ENCODE measurements at regions not wholly inside any gene's neighbourhood (a gene's known extent, or its start where the extent isn't known, plus 50 kb on each side); places are given as distances from the start of the nearest gene placed in this dataset.
"Not testable (repeated sequence)": the region's sequence is repeated elsewhere in the genome, so short reads cannot be mapped to it uniquely, and the experiment has no call there.

GRCh38 chr2:17058772-17059402 lies 393.3 kb upstream of the CYRIA start:
- DNase-seq, result peak in 1 of 2 experiments; percentile 33

- no peak for DNase-seq
Observed at GRCh38 chr2:17057109-17058017, 391.7 kb upstream of the CYRIA start.

GRCh38 chr2:17056236-17056635 lies 390.6 kb upstream of the CYRIA start:
- DNase-seq, result no peak

GRCh38 chr2:17052001-17052400 lies 386.4 kb upstream of the CYRIA start:
- no peak for DNase-seq

GRCh38 chr2:17051538-17051937 lies 385.9 kb upstream of the CYRIA start:
- DNase-seq, result peak in 1 of 2 experiments; percentile 4

GRCh38 chr2:17043173-17043572 lies 377.5 kb upstream of the CYRIA start:
- no peak for DNase-seq

GRCh38 chr2:17036361-17036760 lies 370.7 kb upstream of the CYRIA start:
- DNase-seq, result peak in 1 of 2 experiments; percentile 34

- no peak for DNase-seq
Observed at GRCh38 chr2:17035010-17035409, 369.4 kb upstream of the CYRIA start.

GRCh38 chr2:17030047-17030446 lies 364.4 kb upstream of the CYRIA start:
- DNase-seq, result peak; percentile 43 to 88

- no peak for DNase-seq
Observed at GRCh38 chr2:17012297-17012696, 346.7 kb upstream of the CYRIA start.

- no peak for DNase-seq
Observed at GRCh38 chr2:17010104-17010503, 344.5 kb upstream of the CYRIA start.

GRCh38 chr2:17000184-17000482 lies 334.5 kb upstream of the CYRIA start:
- no peak for DNase-seq

GRCh38 chr2:16999347-17000183 lies 333.9 kb upstream of the CYRIA start:
- no peak for DNase-seq

- DNase-seq, result no peak
Observed at GRCh38 chr2:16978301-16978700, 312.7 kb upstream of the CYRIA start.

GRCh38 chr2:16974688-16975087 lies 309.1 kb upstream of the CYRIA start:
- DNase-seq, result no peak

- no peak for DNase-seq
Observed at GRCh38 chr2:16973586-16974286, 308.1 kb upstream of the CYRIA start.

- no peak for DNase-seq
Observed at GRCh38 chr2:16972276-16972675, 306.6 kb upstream of the CYRIA start.

GRCh38 chr2:16971722-16972234 lies 306.1 kb upstream of the CYRIA start:
- no peak for DNase-seq

- DNase-seq, result not testable (repeated sequence)
Observed at GRCh38 chr2:16970948-16971347, 305.3 kb upstream of the CYRIA start.

GRCh38 chr2:16962505-16962904 lies 296.9 kb upstream of the CYRIA start:
- no peak for DNase-seq

- no peak for DNase-seq
Observed at GRCh38 chr2:16960579-16960978, 294.9 kb upstream of the CYRIA start.

GRCh38 chr2:16958266-16958665 lies 292.6 kb upstream of the CYRIA start:
- DNase-seq, result no peak

GRCh38 chr2:16952805-16953204 lies 287.2 kb upstream of the CYRIA start:
- DNase-seq, result no peak

Measured in NCI-H524 (cell line).